ENCODE measurements at regions not wholly inside any gene's neighbourhood (a gene's known extent, or its start where the extent isn't known, plus 50 kb on each side); places are given as distances from the start of the nearest gene placed in this dataset.
"Not testable (repeated sequence)": the region's sequence is repeated elsewhere in the genome, so short reads cannot be mapped to it uniquely, and the experiment has no call there.

GRCh38 chr6:167709776-167710336, 116.9 kb upstream of the AFDN start:
- not testable (repeated sequence) for DNase-seq (ENCODE audit: low read depth, low spot score)

GRCh38 chr6:167710363-167710920, 116.3 kb upstream of the AFDN start:
- DNase-seq (ENCODE audit: low read depth, low spot score), result no peak

DNA sequence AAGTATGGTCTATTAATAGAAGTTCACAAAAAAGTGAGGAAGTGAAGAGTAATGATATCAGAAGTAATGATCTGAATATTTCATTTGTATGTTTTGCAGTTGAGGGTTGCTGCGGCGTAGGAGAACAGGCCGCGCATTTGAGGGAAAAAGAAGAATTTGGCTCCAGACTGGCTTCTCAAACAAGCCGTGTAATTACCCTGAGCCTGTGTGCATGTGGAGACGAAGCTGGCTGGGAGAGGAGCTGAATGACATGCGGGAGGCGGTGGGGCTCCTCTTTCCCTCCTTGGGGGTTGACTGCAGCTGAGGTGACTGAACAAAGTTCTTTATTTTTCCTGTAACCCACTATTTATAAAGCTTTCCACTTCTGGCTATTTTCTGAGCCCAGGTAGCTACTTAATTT, 115.5 kb upstream of the AFDN start:
- DNase-seq (ENCODE audit: low read depth, low spot score), result no peak

GRCh38 chr6:167711768-167712730, 114.7 kb upstream of the AFDN start:
- no peak for DNase-seq (ENCODE audit: low read depth, low spot score)

GRCh38 chr6:167712731-167713475, 113.8 kb upstream of the AFDN start:
- DNase-seq (ENCODE audit: low read depth, low spot score), result no peak

- no peak for DNase-seq (ENCODE audit: low read depth, low spot score)
Observed at GRCh38 chr6:167714152-167714551, 112.6 kb upstream of the AFDN start.

- no peak for DNase-seq (ENCODE audit: low read depth, low spot score)
Observed at GRCh38 chr6:167717455-167717854, 109.3 kb upstream of the AFDN start.

- no peak for DNase-seq (ENCODE audit: low read depth, low spot score)
Observed at GRCh38 chr6:167717867-167718266, 108.8 kb upstream of the AFDN start.

DNA sequence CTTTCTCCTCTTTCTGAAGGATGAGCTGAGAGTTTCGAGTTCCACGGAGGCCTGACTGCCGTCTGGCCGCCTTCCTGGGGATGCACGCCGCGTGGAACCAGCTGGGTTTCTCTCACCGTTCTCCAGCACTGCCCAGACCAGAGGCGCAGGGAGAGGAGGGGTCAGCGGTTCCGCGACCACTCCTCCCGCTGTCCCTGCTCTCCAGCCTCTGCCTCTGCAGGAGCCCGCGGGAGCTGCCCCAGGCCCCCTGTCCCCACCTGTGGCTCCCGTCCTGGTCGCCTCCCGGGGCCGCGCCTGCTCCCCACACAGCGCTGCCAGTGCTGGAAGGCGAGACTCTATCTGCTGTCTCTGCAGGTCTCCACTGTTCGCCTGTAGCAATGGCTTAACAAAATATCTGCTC, 106.8 kb upstream of the AFDN start:
- DNase-seq (ENCODE audit: low read depth, low spot score), result no peak

DNA sequence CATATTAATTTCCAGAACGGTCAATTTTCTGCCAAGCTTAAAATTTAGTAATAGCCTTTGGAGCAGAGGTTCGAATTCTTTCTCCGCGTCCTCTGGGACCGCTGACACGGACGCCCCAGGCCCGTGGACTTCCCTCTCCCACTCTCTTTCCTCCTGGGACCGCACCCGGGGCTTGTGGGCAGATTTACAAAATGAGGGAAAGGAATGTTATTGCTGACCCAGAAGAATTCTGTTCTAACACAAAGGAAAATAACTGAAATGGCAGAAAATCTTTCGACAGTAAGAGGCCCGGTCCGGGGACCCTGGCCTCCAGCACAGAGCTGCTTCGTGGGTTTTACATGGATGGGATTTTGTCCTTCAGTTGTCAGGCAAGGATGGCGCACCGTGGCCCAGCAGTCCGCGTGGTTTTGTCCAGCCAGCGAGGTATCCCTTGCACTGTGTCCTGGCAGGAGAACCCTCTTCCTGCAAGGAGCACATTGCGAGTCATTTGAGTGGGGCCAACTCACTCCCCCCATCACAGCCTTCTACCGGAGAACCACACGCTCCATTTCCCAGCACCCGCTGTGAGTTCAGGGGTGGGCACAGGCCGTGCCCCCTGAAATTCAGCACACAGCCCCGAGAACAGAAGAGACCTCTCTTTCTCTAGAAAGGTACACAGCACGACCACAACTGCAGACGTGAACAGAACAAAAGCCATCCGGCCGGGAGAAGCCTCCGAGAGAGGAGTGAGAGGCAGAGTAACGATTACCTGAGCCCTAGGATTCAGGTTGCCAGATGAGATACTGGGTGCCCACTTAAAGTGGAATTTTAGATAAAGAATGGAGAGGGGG, 106.0 kb upstream of the AFDN start:
- no peak for DNase-seq (ENCODE audit: low read depth, low spot score)

DNA sequence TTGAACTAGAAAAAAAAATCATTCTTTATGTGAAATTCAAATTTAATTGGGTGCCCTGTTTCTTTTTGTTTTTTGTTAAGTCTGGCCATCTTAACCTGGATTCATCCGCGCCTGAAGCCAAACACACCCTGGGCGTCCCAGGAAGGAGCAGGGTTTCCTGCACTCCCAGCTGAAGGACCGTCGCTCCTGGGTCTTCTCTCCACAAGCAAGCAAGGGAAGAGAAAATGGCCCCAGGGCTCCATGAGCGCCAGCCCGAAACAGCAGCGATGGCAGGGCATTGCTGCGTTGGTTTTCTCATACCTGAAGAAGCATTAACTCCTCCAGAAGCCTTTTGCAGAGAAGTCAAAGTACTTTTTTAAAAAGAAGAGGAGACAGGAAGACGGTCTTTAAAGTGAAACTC, 105.4 kb upstream of the AFDN start:
- no peak for DNase-seq (ENCODE audit: low read depth, low spot score)

DNA sequence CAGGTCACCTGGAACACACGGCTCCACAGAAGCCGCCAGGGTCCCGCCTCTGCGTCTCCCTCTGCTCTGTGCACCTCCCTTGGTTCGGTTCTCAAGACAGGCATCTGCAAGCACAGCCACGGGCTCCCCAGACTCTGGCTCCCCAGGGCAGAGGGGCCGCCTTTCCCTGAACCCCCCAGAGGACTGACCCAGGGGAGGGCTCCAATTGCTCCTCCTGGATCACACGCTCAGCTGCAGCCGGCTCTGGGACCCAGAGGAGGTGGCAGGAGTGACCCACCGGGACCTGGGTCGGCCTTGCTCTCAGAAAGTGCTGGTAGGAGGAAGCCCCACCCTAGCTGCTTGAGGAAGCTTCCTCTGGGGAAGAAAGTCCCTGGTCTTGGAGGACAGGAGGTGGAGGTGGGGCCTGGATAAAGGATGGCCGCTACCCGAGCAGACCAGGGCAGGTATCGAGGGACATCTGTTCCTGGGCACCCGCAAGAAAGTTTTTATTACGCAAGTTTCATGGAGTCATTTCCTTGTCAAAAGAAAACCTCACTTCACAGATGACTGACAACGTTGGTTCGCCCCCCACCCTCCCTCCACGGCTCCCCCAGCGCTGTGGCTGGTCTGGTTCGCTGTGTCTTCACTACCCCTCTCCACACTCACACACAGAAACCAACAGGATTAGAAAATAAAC, 103.9 kb upstream of the AFDN start:
- DNase-seq (ENCODE audit: low read depth, low spot score), result no peak

- DNase-seq (ENCODE audit: low read depth, low spot score), result no peak
Observed at GRCh38 chr6:167726043-167726621, 100.6 kb upstream of the AFDN start.

DNA sequence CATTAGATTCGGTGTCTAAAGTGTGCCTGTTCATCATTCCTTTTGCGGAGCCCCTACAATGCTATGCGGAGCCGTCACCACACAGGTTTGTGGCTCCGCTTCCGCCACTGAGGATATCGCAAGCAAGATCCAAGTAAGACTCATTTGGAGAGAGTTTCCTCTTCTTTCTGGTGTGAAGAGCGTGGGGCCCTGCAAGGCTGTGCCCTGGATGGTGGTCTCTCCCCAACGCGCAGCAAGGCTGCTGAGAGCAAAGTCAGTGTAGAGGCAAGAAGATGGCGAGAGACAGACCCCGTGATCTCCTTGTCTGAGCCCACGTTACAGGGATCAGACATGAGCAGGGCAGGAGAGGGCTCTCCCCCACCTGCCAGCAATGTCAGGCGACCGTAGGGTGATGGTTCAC, 96.3 kb upstream of the AFDN start:
- no peak for DNase-seq (ENCODE audit: low read depth, low spot score)

- no peak for DNase-seq (ENCODE audit: low read depth, low spot score)
Observed at GRCh38 chr6:167731216-167731615, 95.5 kb upstream of the AFDN start.

DNA sequence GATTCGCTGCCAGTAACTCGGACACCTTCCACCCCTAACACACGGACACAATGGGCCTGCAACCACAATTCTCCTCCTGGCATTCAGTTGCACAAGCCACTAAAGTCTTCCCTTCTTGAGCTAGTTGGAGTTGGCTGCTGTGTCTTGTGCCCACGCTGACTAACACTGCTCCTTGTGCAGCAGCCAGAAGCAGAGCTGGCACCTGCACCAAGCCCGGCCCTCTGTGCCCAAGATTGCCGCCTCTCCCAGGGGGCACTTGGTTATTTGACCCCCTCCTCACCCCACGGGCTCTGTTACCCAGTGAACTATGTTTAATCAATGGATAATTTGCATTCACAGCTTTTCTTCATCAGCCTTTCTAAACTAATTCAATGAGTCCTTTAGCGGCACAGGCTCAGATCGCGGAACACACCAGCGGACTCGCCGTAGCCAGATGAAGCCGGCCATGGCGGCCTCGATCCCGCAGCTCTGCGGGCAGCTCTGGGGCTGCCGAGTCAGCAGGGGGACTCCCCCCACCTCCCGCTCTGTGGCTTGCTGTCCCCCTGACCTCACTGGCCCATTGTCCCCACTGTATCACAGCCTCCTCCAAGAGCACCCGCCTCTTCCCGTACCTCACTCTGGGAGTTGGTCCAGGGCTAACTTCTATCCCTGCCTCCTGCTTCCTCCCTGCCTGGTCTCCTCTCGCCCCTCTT, 94.8 kb upstream of the AFDN start:
- no peak for DNase-seq (ENCODE audit: low read depth, low spot score)

DNA sequence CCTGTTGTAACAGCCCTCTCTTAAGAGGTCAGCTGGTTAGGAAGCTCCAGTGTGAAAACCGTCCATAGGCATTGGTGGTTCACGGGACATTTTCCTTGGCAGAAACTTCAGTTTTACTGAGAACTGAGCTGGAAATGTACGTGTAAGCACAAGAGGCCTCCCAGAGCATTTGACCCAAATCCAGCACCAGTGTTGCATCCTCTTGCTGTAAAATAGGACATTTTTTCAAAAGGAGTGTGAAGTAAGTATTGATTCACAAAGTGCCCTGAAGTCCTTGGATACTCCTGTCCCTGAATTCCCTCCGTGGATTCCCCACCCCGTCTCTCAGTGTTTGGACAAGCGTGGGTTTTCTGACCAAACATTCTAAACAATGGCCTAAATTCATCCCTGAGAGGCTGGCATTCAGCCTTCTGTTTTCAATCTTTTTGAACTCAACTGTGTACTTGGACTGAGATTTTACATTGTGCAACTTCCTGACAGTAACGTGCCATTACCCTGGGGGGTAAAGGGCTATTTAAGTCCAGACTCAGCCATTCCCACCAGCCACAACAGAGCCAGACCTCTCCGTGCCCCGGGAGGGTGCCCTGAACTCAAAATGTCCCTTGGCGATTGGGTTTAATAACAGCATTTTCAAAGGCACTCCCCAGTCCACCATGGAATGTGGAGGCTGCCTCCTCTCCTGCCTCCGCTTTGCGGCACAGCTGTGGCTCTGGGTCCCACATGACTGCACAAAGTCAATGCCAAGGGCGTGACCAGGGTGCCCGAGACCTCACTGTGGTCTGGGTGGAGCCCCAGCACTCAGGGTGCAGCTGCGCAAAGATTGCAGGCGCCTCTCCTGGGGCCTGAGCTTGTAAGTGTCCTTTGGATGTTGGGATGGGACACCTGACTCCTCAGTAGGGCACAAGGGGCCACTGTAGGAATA, 92.7 kb upstream of the AFDN start:
- DNase-seq (ENCODE audit: low read depth, low spot score), result peak; percentile 36

GRCh38 chr6:167734662-167735083, 92.0 kb upstream of the AFDN start:
- no peak for DNase-seq (ENCODE audit: low read depth, low spot score)
